ENCODE measurements at regions not wholly inside any gene's neighbourhood (a gene's known extent, or its start where the extent isn't known, plus 50 kb on each side); places are given as distances from the start of the nearest gene placed in this dataset.

- no peak overlapping the region for H3K27ac Mint-ChIP-seq
- H3K27me3 Mint-ChIP-seq (ENCODE audit: low read depth, poor library complexity) = no peaks in the 10 kb centered on the region
- peaks cover 24% of the 10 kb centered on the region for H3K36me3 Mint-ChIP-seq (ENCODE audit: low read depth)
- peaks cover 26% of the 10 kb centered on the region for H3K9me3 Mint-ChIP-seq
- H3K4me1 Mint-ChIP-seq = peaks cover 33% of the 10 kb centered on the region
- H3K4me3 Mint-ChIP-seq = no peak overlapping the region
- no peak for TF ChIP-seq CTCF (IDR thresholded peaks at IDR 0.05)
- DNase-seq = no peak
Observed at GRCh38 chr7:16344927-16345326, 76.4 kb downstream of the CRPPA start.

- Mint-ChIP-seq H3K27me3 (ENCODE audit: low read depth, poor library complexity) (no peaks in the 10 kb centered on the region), H3K36me3 (ENCODE audit: low read depth) (peaks cover 14% of the 10 kb centered on the region), H3K4me3 (no peak overlapping the region), H3K27ac (no peak overlapping the region), H3K4me1 (peaks cover 27% of the 10 kb centered on the region), H3K9me3 (peaks cover 15% of the 10 kb centered on the region)
- DNase-seq = no peak
- no peak for TF ChIP-seq CTCF (IDR thresholded peaks at IDR 0.05)
Observed at GRCh38 chr7:16343612-16344011, 77.7 kb downstream of the CRPPA start.

GRCh38 chr7:16338065-16338464 is 83.3 kb downstream of the CRPPA start:
- H3K9me3 Mint-ChIP-seq = peaks cover 17% of the 10 kb centered on the region
- H3K36me3 Mint-ChIP-seq (ENCODE audit: low read depth) = no peaks in the 10 kb centered on the region
- no peak overlapping the region for H3K4me3 Mint-ChIP-seq
- H3K4me1 Mint-ChIP-seq = no peaks in the 10 kb centered on the region
- DNase-seq = no peak
- H3K27me3 Mint-ChIP-seq (ENCODE audit: low read depth, poor library complexity) = no peaks in the 10 kb centered on the region
- H3K27ac Mint-ChIP-seq = no peak overlapping the region
- no peak for TF ChIP-seq CTCF (IDR thresholded peaks at IDR 0.05)

- Mint-ChIP-seq H3K4me3 (no peak overlapping the region), H3K9me3 (no peaks in the 10 kb centered on the region), H3K27ac (no peak overlapping the region), H3K27me3 (ENCODE audit: low read depth, poor library complexity) (no peaks in the 10 kb centered on the region), H3K36me3 (ENCODE audit: low read depth) (no peaks in the 10 kb centered on the region), H3K4me1 (no peaks in the 10 kb centered on the region)
- no peak for TF ChIP-seq CTCF (IDR thresholded peaks at IDR 0.05)
- DNase-seq = no peak
Observed at GRCh38 chr7:16326106-16326505, 95.2 kb downstream of the CRPPA start.

GRCh38 chr7:16323313-16323712 is 98.0 kb downstream of the CRPPA start:
- Mint-ChIP-seq H3K9me3 (no peaks in the 10 kb centered on the region), H3K4me1 (no peaks in the 10 kb centered on the region), H3K27me3 (ENCODE audit: low read depth, poor library complexity) (no peaks in the 10 kb centered on the region), H3K27ac (no peak overlapping the region), H3K36me3 (ENCODE audit: low read depth) (no peaks in the 10 kb centered on the region), H3K4me3 (no peak overlapping the region)
- no peak for DNase-seq
- TF ChIP-seq CTCF (IDR thresholded peaks at IDR 0.05) = no peak

GRCh38 chr7:16320099-16320660 is 101.2 kb downstream of the CRPPA start:
- no peak overlapping the region for H3K4me3 Mint-ChIP-seq
- no peak for DNase-seq
- H3K27ac Mint-ChIP-seq = no peak overlapping the region
- no peak for TF ChIP-seq CTCF (IDR thresholded peaks at IDR 0.05)
- H3K36me3 Mint-ChIP-seq (ENCODE audit: low read depth) = no peaks in the 10 kb centered on the region
- no peaks in the 10 kb centered on the region for H3K4me1 Mint-ChIP-seq
- H3K27me3 Mint-ChIP-seq (ENCODE audit: low read depth, poor library complexity) = no peaks in the 10 kb centered on the region
- no peaks in the 10 kb centered on the region for H3K9me3 Mint-ChIP-seq
